Lower lobe of right lung (tissue), 2 donors: ENCODE measurements at regions not wholly inside any gene's neighbourhood (a gene's known extent, or its start where the extent isn't known, plus 50 kb on each side); places are given as distances from the start of the nearest gene placed in this dataset.

Source experiments
- ATAC-seq, 2 donors: fragments of 200-7000 bp; cut with Tn5 transposase; one replicate each; pipeline ENCODE4 v1.9.1; 2020 to 2022; ENCODE audit warnings: mild to moderate bottlenecking in 2 of 2, moderate library complexity in 2 of 2
- DNase-seq: peaks from one replicate; pipeline ENCODE4 v3.0.0-alpha.2; 2020
- H3K27ac ChIP-seq: fragments of 200-600 bp; one replicate; pipeline ENCODE4 v1.8.0; 2022
- H3K27me3 ChIP-seq: fragments of 200-600 bp; one replicate; pipeline ENCODE4 v1.8.0; 2022; ENCODE audit warnings: low read depth
- H3K36me3 ChIP-seq: fragments of 200-600 bp; one replicate; pipeline ENCODE4 v1.8.0; 2022; ENCODE audit warnings: mild to moderate bottlenecking
- H3K4me1 ChIP-seq: fragments of 200-600 bp; one replicate; pipeline ENCODE4 v1.8.0; 2022
- H3K4me3 ChIP-seq: fragments of 200-600 bp; one replicate; pipeline ENCODE4 v1.8.0; 2022; ENCODE audit warnings: mild to moderate bottlenecking
- H3K9me3 ChIP-seq: fragments of 200-600 bp; one replicate; pipeline ENCODE4 v1.8.0; 2022
- intact Hi-C: fragments of 100-400 bp; cut with DNase I; formaldehyde crosslinking; loops from one replicate; pipeline ENCODE4 v1.11.0; 2022
- TF ChIP-seq, protein P1 (sequence below): fragments of 200-600 bp; IDR thresholded peaks from one replicate; pipeline ENCODE4 v1.8.0; 2022; ENCODE audit warnings: antibody characterized with exemption, mild to moderate bottlenecking
- donor health status: DM: no; HTN: yes; CAD: no; lungs with severe emphysema.

DNA sequence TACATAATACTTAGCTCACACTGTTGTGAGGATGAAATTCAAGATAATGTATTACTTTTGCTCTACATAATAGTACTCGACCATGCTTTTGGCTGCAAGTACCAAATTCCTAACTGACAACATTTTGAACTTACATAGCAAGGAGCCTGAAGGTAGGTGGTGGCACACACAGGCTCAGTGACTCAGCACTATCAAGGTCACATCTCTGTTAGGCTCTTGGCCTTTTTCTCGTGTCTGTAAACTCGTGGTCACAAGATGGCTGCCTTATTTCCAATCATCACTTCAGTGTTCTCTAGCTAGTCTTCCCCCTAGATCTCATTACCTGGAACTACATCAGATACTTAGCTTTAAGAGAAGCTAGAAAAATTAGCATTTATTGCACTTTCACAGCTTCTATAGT is 61.4 kb upstream of the ABCB5 start:
- no peak for ATAC-seq
- Histone ChIP-seq H3K4me3 (no peak overlapping the region), H3K36me3 (no peaks in the 10 kb centered on the region), H3K9me3 (no peaks in the 10 kb centered on the region), H3K27ac (no peak overlapping the region), H3K27me3 (no peaks in the 10 kb centered on the region), H3K4me1 (no peaks in the 10 kb centered on the region)
- TF ChIP-seq, protein P1, sequence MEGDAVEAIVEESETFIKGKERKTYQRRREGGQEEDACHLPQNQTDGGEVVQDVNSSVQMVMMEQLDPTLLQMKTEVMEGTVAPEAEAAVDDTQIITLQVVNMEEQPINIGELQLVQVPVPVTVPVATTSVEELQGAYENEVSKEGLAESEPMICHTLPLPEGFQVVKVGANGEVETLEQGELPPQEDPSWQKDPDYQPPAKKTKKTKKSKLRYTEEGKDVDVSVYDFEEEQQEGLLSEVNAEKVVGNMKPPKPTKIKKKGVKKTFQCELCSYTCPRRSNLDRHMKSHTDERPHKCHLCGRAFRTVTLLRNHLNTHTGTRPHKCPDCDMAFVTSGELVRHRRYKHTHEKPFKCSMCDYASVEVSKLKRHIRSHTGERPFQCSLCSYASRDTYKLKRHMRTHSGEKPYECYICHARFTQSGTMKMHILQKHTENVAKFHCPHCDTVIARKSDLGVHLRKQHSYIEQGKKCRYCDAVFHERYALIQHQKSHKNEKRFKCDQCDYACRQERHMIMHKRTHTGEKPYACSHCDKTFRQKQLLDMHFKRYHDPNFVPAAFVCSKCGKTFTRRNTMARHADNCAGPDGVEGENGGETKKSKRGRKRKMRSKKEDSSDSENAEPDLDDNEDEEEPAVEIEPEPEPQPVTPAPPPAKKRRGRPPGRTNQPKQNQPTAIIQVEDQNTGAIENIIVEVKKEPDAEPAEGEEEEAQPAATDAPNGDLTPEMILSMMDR: no peak
- no peak for DNase-seq
- intact Hi-C loops: no loop called here

DNA sequence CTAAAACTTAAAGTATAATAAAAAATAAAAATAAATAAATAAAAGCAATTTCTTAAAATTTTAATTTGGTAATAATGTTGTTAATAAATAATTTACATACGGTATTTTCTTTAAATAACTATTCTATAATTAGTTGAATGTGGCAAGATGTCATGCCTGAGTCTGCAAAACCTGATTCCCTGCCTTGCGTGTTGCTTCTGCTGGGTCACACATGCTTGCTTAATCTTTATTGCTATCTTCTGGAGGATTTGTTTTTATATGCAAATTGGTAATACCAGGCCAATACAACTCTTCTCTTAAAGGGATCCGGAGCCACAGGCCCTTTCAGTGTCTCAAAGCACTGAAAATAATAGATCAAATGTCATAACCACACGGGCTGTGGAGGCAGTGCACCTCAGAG is 59.4 kb upstream of the ABCB5 start:
- Histone ChIP-seq H3K36me3 (no peaks in the 10 kb centered on the region), H3K9me3 (no peaks in the 10 kb centered on the region), H3K4me3 (no peak overlapping the region), H3K4me1 (no peaks in the 10 kb centered on the region), H3K27ac (no peak overlapping the region), H3K27me3 (no peaks in the 10 kb centered on the region)
- intact Hi-C loops: no loop called here
- ATAC-seq (no peak), DNase-seq (no peak)
- TF ChIP-seq, protein P1: no peak

DNA sequence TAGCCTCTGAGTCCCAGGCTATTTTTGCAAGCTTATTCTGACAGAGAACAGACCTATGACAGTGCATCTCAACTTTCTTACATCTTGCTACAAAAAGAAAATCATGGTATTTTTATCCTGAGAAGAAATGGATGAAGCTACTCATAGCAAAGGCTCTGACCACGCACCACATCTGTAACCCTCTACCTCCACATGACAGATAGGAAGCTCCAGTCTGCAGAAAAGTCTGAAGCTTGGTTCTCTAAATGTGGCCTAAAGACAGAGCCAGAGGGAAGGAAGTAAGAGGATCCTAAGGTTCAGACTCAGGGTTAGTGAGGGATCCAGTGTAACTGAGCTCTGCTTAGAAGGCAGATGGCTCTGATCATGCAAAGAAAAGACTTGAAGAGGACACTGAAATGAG is 58.4 kb upstream of the ABCB5 start:
- no peak for ATAC-seq
- H3K9me3 ChIP-seq: no peaks in the 10 kb centered on the region
- H3K4me3 ChIP-seq: no peak overlapping the region
- no peaks in the 10 kb centered on the region for H3K4me1 ChIP-seq
- H3K27ac ChIP-seq: no peak overlapping the region
- no peak for DNase-seq
- TF ChIP-seq, protein P1: no peak
- intact Hi-C loops: no loop called here
- no peaks in the 10 kb centered on the region for H3K36me3 ChIP-seq
- no peaks in the 10 kb centered on the region for H3K27me3 ChIP-seq

DNA sequence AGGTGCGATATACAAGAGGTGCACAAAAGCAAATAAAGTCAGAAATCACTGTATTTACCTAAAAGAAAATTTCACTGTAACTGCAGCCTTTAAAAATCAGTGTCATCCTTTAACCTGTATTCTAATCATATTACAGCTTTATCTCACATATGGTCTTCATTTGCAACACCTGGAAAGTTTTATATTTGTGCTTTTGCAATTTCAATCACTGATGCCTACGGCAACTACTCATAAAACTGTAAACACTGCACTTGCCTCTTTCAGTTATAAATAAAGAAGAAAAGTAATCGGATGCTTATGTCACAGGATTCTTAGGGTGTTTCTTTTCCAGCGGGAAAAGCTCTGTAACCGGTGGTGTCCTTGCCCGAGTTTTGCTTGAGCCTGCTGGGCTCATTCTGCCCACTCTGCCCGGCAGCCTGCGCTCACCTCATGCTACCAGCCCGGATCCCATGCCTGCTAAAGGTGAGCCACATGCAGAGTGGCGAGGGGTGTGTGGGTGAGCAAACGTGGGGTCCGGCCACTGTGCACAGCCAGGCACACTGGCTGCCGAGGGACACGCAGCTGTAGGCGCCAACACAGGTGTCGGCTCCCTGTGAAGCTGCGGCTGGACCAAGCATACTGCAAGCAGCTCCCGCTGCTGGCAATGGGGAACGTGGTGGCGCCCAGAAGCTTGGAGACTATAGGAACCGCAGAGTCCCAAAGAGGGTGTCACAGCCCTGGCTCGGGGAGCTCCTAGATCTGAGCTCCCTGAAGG is 56.3 kb upstream of the ABCB5 start:
- DNase-seq (no peak), ATAC-seq (no peak)
- Histone ChIP-seq H3K27me3 (no peaks in the 10 kb centered on the region), H3K27ac (no peak overlapping the region), H3K4me1 (no peaks in the 10 kb centered on the region), H3K36me3 (no peaks in the 10 kb centered on the region), H3K9me3 (no peaks in the 10 kb centered on the region), H3K4me3 (no peak overlapping the region)
- intact Hi-C loops: no loop called here
- TF ChIP-seq, protein P1: no peak

DNA sequence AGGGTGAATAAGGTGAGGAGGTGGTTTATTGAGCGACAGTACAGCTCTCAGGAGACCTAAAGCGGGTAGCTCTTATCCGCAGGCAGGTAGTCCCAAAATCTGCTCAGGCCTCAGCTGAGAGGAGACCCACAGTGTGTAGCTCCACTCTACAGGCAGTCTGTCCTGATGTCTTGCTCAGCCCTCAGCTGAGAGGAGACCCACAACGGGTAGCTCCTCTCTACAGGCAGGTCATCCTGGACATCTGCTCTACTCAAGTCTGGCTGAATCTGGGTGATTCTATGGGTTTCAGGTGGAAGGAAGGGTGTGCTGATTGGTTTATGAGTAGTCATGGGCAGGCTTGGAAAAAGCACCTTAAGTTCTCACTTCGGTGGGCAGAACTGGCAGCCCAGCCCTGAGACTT is 55.6 kb upstream of the ABCB5 start:
- TF ChIP-seq, protein P1: no peak
- no peaks in the 10 kb centered on the region for H3K36me3 ChIP-seq
- peak in 1 of 2 donors; percentile 23 for ATAC-seq
- intact Hi-C loops: no loop called here
- H3K27ac ChIP-seq: no peak overlapping the region
- no peaks in the 10 kb centered on the region for H3K27me3 ChIP-seq
- DNase-seq: no peak
- H3K9me3 ChIP-seq: no peaks in the 10 kb centered on the region
- no peaks in the 10 kb centered on the region for H3K4me1 ChIP-seq
- no peak overlapping the region for H3K4me3 ChIP-seq
